Fibroblast of peridontal ligament (primary cell): ENCODE measurements at regions not wholly inside any gene's neighbourhood (a gene's known extent, or its start where the extent isn't known, plus 50 kb on each side); places are given as distances from the start of the nearest gene placed in this dataset.

ENCODE experiments used
- DNase-seq: peaks from one replicate; pipeline ENCODE4 v3.0.0-alpha.2; 2010; ENCODE audit errors: extremely low read depth

- DNase-seq: no peak
Observed at GRCh38 chr21:38702196-38702595, 103.5 kb upstream of the ETS2 start.

GRCh38 chr21:38709876-38710275 is 95.9 kb upstream of the ETS2 start:
- DNase-seq: no peak

GRCh38 chr21:38712071-38712470 is 93.7 kb upstream of the ETS2 start:
- DNase-seq: peak; percentile 47

GRCh38 chr21:38712664-38713063 is 93.1 kb upstream of the ETS2 start:
- DNase-seq: no peak

- no peak for DNase-seq
Observed at GRCh38 chr21:38714039-38714817, 91.5 kb upstream of the ETS2 start.

- DNase-seq: no peak
Observed at GRCh38 chr21:38714999-38715398, 90.7 kb upstream of the ETS2 start.

- DNase-seq: no peak
Observed at GRCh38 chr21:38716088-38716487, 89.6 kb upstream of the ETS2 start.

GRCh38 chr21:38716942-38717341 is 88.8 kb upstream of the ETS2 start:
- DNase-seq: peak; percentile 11

GRCh38 chr21:38718481-38718880 is 87.2 kb upstream of the ETS2 start:
- no peak for DNase-seq

- no peak for DNase-seq
Observed at GRCh38 chr21:38720074-38720473, 85.7 kb upstream of the ETS2 start.

GRCh38 chr21:38721055-38721454 is 84.7 kb upstream of the ETS2 start:
- no peak for DNase-seq

- DNase-seq: no peak
Observed at GRCh38 chr21:38721958-38722357, 83.8 kb upstream of the ETS2 start.

GRCh38 chr21:38725196-38726157 is 80.3 kb upstream of the ETS2 start:
- no peak for DNase-seq

GRCh38 chr21:38726482-38726881 is 79.2 kb upstream of the ETS2 start:
- no peak for DNase-seq

- no peak for DNase-seq
Observed at GRCh38 chr21:38729291-38729690, 76.4 kb upstream of the ETS2 start.

GRCh38 chr21:38729754-38730379 is 75.9 kb upstream of the ETS2 start:
- no peak for DNase-seq

- peak; percentile 76 for DNase-seq
Observed at GRCh38 chr21:38733972-38734546, 71.7 kb upstream of the ETS2 start.

- no peak for DNase-seq
Observed at GRCh38 chr21:38734646-38735365, 70.9 kb upstream of the ETS2 start.

- no peak for DNase-seq
Observed at GRCh38 chr21:38735626-38736206, 70.0 kb upstream of the ETS2 start.

- DNase-seq: peak; percentile 9
Observed at GRCh38 chr21:38740090-38740489, 65.6 kb upstream of the ETS2 start.
